Skin of body (tissue), 1 donor: ENCODE measurements at regions not wholly inside any gene's neighbourhood (a gene's known extent, or its start where the extent isn't known, plus 50 kb on each side); places are given as distances from the start of the nearest gene placed in this dataset.

ENCODE experiments used
- DNase-seq: peaks from one replicate; lab custom pipeline; 2025; lab: John Stamatoyannopoulos, UW

GRCh38 chr1:239817801-239818200 lies 273.9 kb upstream of the FMN2 start:
- DNase-seq = no peak

- DNase-seq = no peak
Observed at GRCh38 chr1:239819096-239819495, 272.6 kb upstream of the FMN2 start.

- DNase-seq = no peak
Observed at GRCh38 chr1:239819756-239820250, 271.9 kb upstream of the FMN2 start.

GRCh38 chr1:239823852-239824251 lies 267.8 kb upstream of the FMN2 start:
- no peak for DNase-seq

GRCh38 chr1:239826211-239826610 lies 265.5 kb upstream of the FMN2 start:
- DNase-seq = no peak

GRCh38 chr1:239826736-239827135 lies 264.9 kb upstream of the FMN2 start:
- DNase-seq = no peak

- DNase-seq = no peak
Observed at GRCh38 chr1:239829535-239829934, 262.1 kb upstream of the FMN2 start.

- DNase-seq = no peak
Observed at GRCh38 chr1:239831577-239832355, 259.9 kb upstream of the FMN2 start.

- no peak for DNase-seq
Observed at GRCh38 chr1:239833723-239834122, 258.0 kb upstream of the FMN2 start.

- DNase-seq = no peak
Observed at GRCh38 chr1:239835946-239836440, 255.7 kb upstream of the FMN2 start.

- no peak for DNase-seq
Observed at GRCh38 chr1:239840336-239840735, 251.3 kb upstream of the FMN2 start.

- DNase-seq = no peak
Observed at GRCh38 chr1:239840790-239841189, 250.9 kb upstream of the FMN2 start.

- DNase-seq = no peak
Observed at GRCh38 chr1:239841631-239842030, 250.1 kb upstream of the FMN2 start.

GRCh38 chr1:239843541-239843940 lies 248.1 kb upstream of the FMN2 start:
- DNase-seq = no peak

- DNase-seq = no peak
Observed at GRCh38 chr1:239844833-239845232, 246.8 kb upstream of the FMN2 start.

- no peak for DNase-seq
Observed at GRCh38 chr1:239854922-239855321, 236.8 kb upstream of the FMN2 start.

- no peak for DNase-seq
Observed at GRCh38 chr1:239856067-239856466, 235.6 kb upstream of the FMN2 start.

GRCh38 chr1:239856924-239857323 lies 234.8 kb upstream of the FMN2 start:
- DNase-seq = no peak

GRCh38 chr1:239858057-239858456 lies 233.6 kb upstream of the FMN2 start:
- DNase-seq = no peak

GRCh38 chr1:239858529-239858928 lies 233.2 kb upstream of the FMN2 start:
- no peak for DNase-seq

GRCh38 chr1:239861985-239862384 lies 229.7 kb upstream of the FMN2 start:
- no peak for DNase-seq

GRCh38 chr1:239868058-239868832 lies 223.4 kb upstream of the FMN2 start:
- no peak for DNase-seq

GRCh38 chr1:239870194-239870593 lies 221.5 kb upstream of the FMN2 start:
- no peak for DNase-seq
